DMS 273 (cell line): ENCODE measurements at regions not wholly inside any gene's neighbourhood (a gene's known extent, or its start where the extent isn't known, plus 50 kb on each side); places are given as distances from the start of the nearest gene placed in this dataset.

Experiments
- DNase-seq: peaks from one replicate; lab custom pipeline; 2025; ENCODE audit not compliant: unreplicated experiment; lab: John Stamatoyannopoulos, UW

GRCh38 chr20:61023612-61024011, 228.4 kb upstream of the CDH4 start:
- no peak for DNase-seq

- DNase-seq: no peak
Observed at GRCh38 chr20:61024390-61024789, 227.7 kb upstream of the CDH4 start.

- DNase-seq: no peak
Observed at GRCh38 chr20:61025536-61025935, 226.5 kb upstream of the CDH4 start.

GRCh38 chr20:61026173-61026572, 225.9 kb upstream of the CDH4 start:
- DNase-seq: no peak

GRCh38 chr20:61026731-61027130, 225.3 kb upstream of the CDH4 start:
- DNase-seq: no peak

GRCh38 chr20:61027218-61027617, 224.8 kb upstream of the CDH4 start:
- no peak for DNase-seq

GRCh38 chr20:61030130-61030529, 221.9 kb upstream of the CDH4 start:
- no peak for DNase-seq

- no peak for DNase-seq
Observed at GRCh38 chr20:61031101-61031830, 220.8 kb upstream of the CDH4 start.

- DNase-seq: no peak
Observed at GRCh38 chr20:61037498-61037897, 214.6 kb upstream of the CDH4 start.

GRCh38 chr20:61041481-61041880, 210.6 kb upstream of the CDH4 start:
- DNase-seq: no peak

- no peak for DNase-seq
Observed at GRCh38 chr20:61042506-61043385, 209.3 kb upstream of the CDH4 start.

- no peak for DNase-seq
Observed at GRCh38 chr20:61043681-61044080, 208.4 kb upstream of the CDH4 start.

GRCh38 chr20:61044499-61044898, 207.6 kb upstream of the CDH4 start:
- no peak for DNase-seq

GRCh38 chr20:61045091-61045490, 207.0 kb upstream of the CDH4 start:
- no peak for DNase-seq

- no peak for DNase-seq
Observed at GRCh38 chr20:61045876-61046585, 206.0 kb upstream of the CDH4 start.

GRCh38 chr20:61046721-61047351, 205.2 kb upstream of the CDH4 start:
- DNase-seq: no peak

- no peak for DNase-seq
Observed at GRCh38 chr20:61047515-61047914, 204.5 kb upstream of the CDH4 start.

GRCh38 chr20:61048302-61048701, 203.8 kb upstream of the CDH4 start:
- no peak for DNase-seq

- DNase-seq: no peak
Observed at GRCh38 chr20:61049684-61050083, 202.4 kb upstream of the CDH4 start.

GRCh38 chr20:61050336-61050890, 201.6 kb upstream of the CDH4 start:
- DNase-seq: no peak

GRCh38 chr20:61052195-61052750, 199.8 kb upstream of the CDH4 start:
- DNase-seq: no peak
